Midbrain (tissue), 1 donor: ENCODE measurements at regions not wholly inside any gene's neighbourhood (a gene's known extent, or its start where the extent isn't known, plus 50 kb on each side); places are given as distances from the start of the nearest gene placed in this dataset.
"Not testable (repeated sequence)": the region's sequence is repeated elsewhere in the genome, so short reads cannot be mapped to it uniquely, and the experiment has no call there.

Experiments
- DNase-seq: peaks from one replicate; lab custom pipeline; 2025; lab: John Stamatoyannopoulos, UW

DNA sequence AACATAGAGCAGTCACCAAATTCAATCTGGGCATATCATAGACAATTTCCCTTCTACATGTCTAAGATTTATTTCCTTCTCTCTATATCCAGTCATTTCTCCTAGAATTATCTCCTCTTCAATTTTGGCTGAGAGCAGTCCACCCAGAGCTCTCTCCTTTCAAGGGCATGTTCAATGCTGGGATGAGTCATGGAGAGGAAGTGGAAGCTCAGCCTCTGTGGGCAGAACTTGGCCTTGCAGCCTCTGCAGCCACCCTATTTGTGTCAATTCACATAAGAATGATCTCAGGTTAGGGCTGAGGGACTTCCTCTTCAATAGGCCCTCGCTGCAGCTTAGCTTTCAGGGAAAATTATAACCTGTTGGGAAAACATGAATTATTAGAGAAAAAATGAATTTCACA is 560.8 kb downstream of the POM121L12 start:
- DNase-seq: no peak

DNA sequence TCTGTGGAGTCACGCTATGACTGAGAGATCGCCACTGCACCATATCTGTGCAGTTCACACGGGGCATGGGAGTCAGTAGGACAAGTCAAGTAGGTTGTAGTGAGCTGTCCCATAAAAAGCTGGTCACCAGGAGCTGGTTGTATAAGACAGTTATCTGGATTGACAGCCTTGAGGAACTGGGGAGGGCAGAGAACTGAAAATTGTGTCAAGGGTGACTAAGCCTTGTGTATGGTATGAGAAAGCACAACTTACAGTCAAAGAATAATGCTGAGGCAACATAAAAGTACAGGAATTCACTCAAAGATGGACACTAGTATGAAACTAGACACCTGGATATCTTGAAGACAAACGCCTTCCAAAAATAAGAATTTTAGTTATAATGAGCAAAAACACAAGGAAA is 564.9 kb downstream of the POM121L12 start:
- no peak for DNase-seq

DNA sequence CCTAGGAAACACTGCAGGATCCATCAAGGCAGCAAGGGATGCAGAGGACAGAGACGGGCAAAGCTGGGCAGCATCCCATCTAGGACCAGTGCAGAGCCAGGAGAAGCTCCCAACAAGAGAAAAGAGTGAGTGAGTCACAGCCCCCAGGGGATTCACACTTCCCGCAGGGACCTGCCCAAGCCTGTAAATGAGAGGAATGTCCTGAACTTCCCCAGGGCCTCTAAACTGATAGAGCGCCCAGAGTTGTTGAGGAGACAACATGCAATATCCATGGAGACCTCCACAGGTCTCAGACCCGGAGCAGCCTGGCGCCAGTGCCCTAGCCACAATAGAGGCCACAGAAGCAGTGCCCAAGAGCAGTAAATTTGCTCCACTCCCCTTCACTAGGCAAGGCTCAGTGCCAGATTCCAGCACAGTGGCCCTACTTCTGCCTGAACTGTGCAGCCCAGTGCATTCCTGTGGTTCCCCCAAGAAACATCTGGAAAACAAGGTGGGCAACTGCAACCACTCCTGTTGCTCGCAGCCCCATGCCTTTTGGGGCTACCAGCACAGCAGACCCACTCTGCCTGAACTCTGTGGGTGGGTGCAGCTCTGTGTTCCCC is 567.5 kb downstream of the POM121L12 start:
- DNase-seq: no peak

DNA sequence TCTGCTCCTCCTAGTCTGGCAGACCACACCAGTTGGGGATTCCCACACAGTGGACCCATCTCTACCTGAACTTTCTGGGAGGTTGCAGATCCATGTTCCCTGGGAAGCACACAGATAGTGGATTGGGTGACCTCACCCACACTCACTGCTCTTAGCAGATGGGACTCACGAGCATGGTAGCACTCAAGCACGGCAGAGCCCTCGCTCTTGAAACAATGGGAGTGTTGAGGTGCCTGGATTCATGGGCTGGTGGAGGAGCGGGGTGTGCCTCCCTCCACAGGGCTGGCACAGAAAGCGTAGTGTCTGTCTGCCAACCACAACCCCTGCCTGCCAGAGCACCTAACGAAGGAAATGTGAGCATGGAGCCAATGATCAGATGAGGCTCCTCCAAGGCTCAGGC is 568.0 kb downstream of the POM121L12 start:
- DNase-seq: no peak

DNA sequence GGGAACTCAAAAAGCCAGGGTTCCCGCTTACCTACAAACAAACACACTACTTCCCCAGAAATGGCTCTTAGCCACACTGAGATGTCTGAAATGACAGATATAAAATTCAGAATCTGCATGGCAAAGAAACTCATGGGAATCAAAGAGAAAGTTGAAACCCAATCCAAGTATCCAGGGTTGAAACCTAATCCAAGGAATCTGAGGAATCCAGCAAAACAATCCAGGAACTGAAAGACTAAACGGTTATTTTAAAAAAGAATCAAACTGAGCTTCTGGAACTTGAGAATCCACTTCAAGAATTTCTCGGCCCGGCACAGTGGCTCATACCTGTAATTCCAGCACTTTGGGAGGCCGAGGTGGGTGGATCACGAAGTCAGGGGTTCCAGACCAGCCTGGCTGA is 568.8 kb downstream of the POM121L12 start:
- DNase-seq: no peak

DNA sequence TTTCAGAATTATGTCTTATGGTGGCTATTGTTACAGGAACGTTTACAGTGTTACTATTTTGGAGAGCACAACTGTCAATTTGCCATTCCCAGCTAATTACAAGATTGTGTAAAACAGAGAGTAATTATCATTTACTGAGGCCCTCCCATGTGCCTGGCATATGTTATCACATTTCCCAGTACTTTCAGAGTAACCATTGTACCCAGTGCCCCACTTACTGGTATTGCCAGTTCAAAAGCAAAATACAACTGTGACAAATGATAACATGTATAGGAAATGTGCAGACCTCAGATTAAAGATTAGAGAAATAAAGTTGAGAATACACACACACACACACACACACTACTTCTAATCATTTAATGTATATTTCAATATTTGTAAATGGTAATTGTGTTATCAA is 572.5 kb downstream of the POM121L12 start:
- no peak for DNase-seq

DNA sequence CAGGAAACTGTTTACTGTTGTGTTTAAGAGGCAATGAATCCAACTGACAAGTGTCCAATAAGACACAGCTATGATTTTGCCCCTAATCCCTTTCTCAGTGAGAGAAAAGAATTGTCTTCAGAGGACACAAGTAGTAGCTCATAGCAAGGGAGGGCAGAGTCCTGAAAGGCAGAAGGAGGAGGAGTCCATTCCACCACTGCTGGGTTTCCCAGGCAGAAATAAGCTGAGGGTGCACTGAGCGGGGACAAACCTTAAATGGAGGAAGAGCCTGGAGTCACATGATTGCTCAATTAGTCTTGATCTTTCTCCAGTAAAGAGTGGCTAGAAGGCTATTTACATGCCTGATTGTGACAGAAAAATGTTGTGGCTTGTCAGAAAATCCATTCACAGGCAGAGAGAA is 573.8 kb downstream of the POM121L12 start:
- no peak for DNase-seq

DNA sequence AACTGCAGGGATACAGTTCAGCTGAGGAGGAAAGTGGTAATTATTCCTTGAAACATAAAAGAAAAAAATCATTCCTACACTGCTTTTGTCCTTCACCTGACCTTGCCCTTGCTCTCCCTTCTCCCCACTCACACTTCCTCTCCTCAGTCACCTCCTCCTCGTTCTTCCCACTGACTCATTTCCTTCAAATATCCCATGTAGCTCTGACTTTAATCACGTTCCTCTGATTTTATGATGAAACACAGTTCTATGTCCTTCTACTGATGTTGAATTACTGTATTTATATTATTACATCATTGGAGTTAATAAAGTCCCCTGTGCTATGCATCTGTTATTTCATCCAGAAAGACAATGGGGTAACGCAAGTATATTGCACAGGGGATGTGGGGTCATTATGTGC is 575.6 kb downstream of the POM121L12 start:
- DNase-seq: no peak

DNA sequence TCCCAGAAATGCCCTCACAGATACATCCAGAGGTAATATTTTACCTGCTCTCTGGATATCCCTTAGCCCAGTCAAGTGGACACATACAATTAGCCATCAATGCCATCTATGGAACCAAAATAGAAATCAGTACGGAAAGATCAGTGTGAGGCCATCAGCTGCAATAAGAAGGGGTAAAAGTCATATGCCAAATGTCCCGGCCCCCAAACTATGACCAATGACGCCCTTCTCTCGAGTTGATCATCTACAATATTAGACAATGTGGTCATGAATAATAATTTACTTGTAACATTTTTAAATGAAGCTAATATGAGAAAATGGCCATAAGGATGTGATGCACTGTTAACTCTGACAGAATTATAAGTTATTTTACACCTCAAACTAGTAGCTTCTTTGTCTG is 588.9 kb downstream of the POM121L12 start:
- no peak for DNase-seq

DNA sequence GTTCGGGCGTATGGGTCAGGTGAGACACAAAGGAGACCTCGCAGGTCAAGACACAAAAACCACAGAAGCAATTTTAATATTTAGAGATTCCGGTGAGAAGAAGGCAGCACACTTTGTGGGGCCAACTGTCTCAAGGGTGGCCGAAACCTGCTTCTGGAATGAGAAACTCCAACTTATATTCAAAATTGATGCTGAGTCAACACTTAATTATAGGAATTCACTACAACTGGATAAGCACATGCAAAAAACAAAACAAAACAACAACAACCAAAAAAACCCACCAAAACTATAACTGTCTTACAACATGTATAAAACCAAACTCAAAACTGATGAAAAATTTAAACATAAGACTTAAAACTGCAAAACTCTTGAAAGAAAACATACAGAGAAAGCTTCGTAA is 593.3 kb downstream of the POM121L12 start:
- DNase-seq: no peak

DNA sequence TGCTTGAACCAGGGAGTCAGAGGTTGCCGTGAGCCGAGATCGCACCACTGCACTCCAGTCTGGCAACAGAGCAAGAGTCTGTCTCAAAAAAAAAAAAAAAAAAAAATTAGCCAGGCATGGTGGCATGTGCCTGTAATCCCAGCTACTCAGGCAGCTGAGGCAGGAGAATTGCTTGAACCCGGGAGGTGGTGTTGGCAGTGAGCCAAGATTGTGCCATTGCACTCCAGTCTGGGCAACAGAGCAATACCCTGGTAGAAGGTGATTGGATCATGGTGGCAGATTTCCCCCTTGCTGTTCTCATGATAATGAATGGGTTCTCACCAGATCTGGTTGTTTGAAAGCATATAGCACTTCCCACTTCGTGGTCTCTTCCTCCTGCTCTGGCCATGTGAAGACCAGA is 599.8 kb downstream of the POM121L12 start:
- DNase-seq: not testable (repeated sequence)

DNA sequence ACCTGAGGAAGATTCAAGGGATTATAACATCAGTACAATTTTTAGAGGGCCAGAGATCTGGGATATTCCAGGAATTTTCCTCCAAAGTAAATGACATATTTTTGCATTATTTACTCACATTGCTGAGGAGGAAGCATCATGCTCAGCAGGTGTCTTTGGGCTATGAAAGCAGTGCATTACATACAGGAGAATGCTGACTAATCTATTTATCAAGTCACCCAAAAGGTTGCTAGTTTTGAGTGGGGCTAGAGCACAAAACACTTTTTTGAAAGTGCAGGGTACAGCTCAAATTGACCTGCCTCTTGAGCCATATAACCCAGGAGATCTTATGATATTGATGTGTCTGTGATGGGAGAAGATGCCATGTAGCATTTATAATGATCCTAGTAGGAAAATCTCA is 603.1 kb downstream of the POM121L12 start:
- no peak for DNase-seq

DNA sequence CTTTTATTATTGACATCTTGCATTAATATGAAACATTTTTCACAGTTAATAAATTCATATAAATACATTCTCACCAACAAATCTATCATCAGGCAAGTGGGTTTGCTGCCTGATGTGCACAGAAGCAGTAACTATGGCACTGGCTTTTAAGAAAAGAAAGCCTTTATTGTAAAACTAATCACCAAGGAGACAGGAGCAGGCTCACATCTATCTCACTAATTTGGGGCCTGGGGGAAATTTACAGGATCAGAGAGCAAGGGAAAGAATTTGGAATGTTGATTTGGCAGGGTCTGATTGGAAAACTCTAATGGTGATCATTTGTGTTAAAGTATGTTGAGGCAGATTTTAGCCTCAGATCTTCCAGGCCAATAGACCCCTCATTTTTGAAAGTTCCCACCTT is 605.7 kb downstream of the POM121L12 start:
- DNase-seq: no peak

DNA sequence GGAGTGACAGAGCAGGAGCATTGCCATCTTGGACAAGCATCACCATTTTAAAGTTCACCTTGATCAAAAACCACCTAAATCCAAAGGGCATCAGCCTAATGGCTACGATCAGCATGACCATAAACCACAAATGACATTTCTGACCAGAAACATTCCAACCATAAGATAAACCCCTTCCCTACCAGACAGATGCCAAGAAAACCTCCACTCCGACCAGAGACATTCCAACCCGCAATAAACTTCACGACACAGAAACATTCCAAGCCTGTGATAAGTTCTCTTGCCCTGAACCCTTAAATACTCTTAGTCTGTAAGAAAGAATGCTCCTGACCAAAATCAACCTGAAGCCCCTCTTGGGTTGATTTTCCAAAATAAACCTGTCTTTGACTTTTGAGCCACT is 606.9 kb downstream of the POM121L12 start:
- no peak for DNase-seq

DNA sequence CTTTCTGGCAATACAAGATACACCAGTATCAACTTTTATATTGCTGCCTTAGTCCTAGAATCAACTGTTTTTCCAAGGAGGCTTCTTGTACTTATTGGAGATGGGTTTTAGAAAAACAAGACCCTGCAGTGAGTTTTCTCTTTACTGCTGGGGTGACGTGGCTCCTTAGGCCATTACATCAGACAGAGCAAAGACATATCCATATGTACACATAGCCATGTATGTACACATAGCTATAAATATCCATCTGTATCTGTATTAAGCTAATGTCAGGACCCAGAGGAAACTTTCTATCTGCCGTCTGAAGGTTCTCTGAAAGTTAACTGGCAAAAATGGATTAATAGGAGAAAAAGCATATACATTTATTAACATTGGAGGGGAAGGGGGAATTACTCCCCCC is 607.4 kb downstream of the POM121L12 start:
- no peak for DNase-seq

DNA sequence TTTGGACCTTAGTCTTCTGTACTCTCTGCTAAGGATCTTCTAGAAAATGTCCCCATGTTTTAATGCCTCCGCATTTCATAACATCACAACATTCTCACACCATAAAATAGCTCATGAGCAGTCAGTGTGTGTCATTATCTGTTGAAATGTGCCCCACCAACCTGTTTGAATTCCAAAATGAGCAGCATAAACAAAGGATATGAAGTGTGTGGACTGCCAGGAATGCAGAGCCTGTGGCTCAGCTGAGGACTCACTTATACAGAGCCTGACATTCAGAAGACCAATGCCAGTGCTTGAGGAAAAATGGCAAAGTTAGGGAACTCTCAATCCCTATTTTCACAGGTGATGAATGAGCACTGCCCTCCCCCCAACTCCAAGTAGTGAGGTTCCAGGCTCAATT is 621.4 kb downstream of the POM121L12 start:
- DNase-seq: no peak

DNA sequence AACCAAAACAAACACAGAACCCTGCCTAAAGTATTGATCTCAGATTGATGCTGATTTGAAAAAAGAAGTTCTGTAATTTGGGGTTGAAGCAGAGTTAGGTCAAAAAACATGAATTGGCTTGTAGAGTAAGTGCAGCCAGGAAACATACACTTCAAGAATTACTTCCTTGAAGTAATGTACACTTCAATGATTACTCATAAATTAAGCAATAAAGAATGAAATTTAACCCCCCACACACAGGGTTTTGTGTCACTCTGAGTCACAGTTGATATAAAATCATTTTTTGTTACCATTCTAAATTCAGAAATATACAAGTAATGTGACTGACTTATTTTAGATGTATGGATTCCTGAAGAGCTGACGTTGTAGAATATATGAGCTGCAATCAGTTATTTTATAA is 622.2 kb downstream of the POM121L12 start:
- no peak for DNase-seq

DNA sequence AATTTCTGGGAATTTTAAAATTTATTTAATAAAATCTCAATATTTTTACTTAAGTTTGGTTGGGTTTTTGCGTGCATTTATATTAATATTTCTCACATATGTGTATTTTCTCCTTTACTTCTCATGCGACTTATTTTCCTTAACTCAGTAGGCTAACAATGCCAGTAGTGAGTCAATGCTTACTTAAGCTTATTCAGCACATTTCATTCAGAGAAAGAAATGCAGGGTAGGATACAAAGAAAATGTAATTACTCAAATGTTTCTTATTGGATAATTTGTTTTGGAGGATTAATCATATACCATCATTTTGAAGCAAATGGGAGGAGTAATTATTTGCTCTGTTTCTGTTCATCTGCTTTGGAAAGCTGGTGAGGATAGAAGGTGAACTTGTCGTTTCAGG is 623.5 kb downstream of the POM121L12 start:
- DNase-seq: no peak

DNA sequence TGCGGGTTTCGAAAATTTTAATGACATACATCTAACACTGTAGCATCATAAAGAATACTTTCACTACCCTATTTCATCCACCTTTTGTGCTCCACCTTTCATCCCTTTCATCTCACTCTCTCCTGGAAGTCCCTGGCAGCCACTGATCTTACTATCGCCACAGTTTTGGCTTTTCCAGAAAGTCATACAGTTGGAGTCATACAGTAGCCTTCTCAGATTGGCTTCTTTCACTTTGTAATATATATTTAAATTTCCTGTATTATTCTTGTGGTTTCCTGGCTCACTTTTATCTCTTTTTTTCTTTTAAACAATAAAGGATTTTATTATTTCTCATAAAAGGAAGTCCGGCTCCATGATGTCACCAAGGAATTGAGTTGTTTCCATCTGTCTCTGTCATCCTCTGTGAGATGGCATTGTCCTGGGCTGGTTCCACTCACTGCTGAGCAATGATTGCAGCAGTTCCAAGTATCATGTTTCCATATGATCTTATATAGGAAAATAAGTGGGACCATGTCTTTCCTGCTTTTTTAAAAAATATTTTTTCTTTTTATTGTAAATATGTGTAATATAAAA is 626.3 kb downstream of the POM121L12 start:
- DNase-seq: no peak

DNA sequence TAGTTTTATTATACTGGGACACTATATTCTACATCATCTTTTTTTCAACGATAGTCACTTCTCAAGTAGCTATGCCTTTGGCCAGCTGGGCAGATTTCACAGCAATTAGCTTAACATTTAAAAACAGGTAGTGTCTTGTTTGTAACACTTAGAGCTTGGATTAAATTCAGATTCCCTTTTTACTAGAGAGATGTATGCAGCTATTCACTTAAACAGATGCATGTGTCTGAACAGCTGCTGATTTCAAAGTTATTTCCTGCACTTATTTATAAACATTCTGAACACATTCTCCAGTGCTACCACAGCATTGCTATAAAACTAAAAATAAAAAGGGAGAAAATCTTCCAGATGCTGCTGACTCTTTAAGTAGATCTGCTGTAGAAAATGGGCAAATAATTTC is 637.2 kb downstream of the POM121L12 start:
- DNase-seq: no peak

DNA sequence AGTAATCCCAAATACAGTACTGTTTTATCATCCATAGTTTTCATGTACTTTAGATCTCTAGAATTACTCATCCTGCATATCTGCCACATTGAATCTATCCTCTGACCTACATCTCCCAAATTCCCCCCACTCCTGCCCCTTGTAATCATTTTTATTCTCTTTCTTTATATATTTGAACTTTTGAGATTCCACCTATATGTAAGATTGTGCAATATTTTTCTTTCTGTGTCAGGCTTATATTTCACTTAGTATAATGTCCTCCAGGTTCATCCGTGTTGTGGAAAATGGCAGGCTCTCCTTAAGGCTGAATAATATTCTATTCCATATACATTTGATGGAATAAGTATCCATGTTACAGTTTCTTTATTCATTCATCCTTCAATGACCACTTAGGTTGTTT is 640.4 kb downstream of the POM121L12 start:
- no peak for DNase-seq

DNA sequence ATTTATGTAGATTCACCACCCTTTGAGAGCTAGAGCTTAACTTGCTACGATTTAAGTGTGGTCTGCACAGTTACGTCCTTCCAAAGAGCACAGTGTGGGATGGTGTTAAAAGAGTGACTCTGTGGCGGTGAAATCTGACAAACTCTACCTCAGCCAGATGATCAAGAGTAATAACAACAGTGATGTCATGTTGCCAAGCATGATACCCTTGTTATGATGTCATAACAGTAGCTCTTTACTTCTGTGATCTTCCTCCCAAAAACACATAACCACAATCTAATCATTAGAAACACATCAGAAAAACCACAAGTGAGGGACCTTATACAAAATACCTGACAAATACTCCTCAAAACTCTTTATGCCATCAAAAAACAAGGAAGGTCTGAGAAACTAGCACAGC is 649.3 kb downstream of the POM121L12 start:
- no peak for DNase-seq

DNA sequence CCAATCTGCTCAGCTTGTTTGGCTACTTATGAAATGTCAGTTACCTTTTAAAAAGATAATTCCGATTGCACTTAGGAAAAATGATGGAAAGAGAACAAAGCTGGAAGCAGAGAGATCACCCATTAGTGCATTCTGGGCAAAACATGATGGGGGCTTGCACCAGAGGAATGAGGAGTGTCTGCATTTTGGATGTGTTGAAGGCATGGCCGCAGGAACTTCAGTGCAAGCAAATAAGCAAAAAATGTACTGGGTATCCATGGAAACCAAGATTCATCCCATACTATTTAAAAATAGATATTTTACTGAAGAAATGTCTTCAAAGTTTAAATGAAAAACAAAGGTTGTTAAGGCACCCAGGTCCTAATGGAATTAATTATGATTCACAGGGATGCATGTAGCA is 655.0 kb downstream of the POM121L12 start:
- DNase-seq: no peak

DNA sequence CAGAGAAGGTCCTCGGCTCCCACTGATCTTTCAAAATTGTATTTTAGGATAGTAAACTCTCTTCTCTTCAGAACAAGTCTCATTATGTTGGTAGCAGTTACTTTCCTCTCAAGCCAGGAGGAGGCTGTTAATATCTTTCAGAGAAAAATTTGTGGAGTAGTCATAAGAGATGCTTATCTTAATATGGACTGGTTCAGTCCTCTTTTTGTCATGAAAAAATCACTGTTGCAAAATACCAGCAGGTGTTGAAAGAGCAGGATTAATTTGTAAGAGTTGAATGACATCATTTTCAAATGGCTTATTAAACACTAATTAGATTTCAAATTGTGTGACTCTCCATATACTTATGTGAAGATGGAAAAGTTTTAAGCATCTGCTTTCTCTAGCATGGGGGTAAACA is 662.5 kb downstream of the POM121L12 start:
- no peak for DNase-seq
